IMR-90 (cell line): ENCODE measurements at regions not wholly inside any gene's neighbourhood (a gene's known extent, or its start where the extent isn't known, plus 50 kb on each side); places are given as distances from the start of the nearest gene placed in this dataset.

Source experiments
- ATAC-seq: fragments of 200-7000 bp; cut with Tn5 transposase; 2 replicates; pipeline ENCODE4 v1.9.1; 2020; ENCODE audit warnings: low read depth, mild to moderate bottlenecking, moderate library complexity
- BruUV-seq: library from RNA; stranded (reverse); fragments of 400-500 nt; replicated peaks from 2 replicates; lab custom pipeline; 2021; lab: Mats Ljungman, UMichigan
- CTCF ChIA-PET: fragments of 300-600 bp; formaldehyde crosslinking; extraction: SDS; loops from one replicate; lab custom pipeline; 2021; ENCODE audit warnings: antibody characterized with exemption; lab: Yijun Ruan, JAX
- POLR2A ChIA-PET: fragments of 300-600 bp; sonication (Branson Sonifier 250); formaldehyde crosslinking; loops from one replicate; lab custom pipeline; 2022; ENCODE audit warnings: antibody characterized with exemption; ENCODE audit not compliant: unreplicated experiment; lab: Charles Lee
- DNase-seq: peaks from one replicate; pipeline ENCODE4 v3.0.0; 2013
- H2AFZ ChIP-seq: replicated peaks from 2 replicates; pipeline ENCODE3; 2013; ENCODE audit warnings: low read length, mild to moderate bottlenecking; ENCODE audit not compliant: poor library complexity
- H2AK5ac ChIP-seq: 2 replicates; pipeline ENCODE4 v1.6.1; 2013; ENCODE audit warnings: low read depth, low read length, inconsistent platforms
- H2AK9ac ChIP-seq: replicated peaks from 2 replicates; pipeline ENCODE3; 2013; ENCODE audit warnings: mild to moderate bottlenecking, low read depth, low read length, moderate library complexity; ENCODE audit not compliant: poor library complexity
- H2BK120ac ChIP-seq: 2 replicates; pipeline ENCODE4 v1.6.1; 2013; ENCODE audit warnings: low read depth, low read length, inconsistent platforms
- H2BK15ac ChIP-seq: 3 replicates; pipeline ENCODE4 v1.6.1; 2013; ENCODE audit warnings: low read depth, low read length, inconsistent platforms
- H2BK20ac ChIP-seq: 2 replicates; pipeline ENCODE4 v1.6.1; 2013; ENCODE audit warnings: low read depth, mild to moderate bottlenecking, inconsistent platforms, low read length, moderate library complexity
- H2BK5ac ChIP-seq: 2 replicates; pipeline ENCODE4 v1.6.1; 2013; ENCODE audit warnings: mild to moderate bottlenecking, low read depth, low read length, inconsistent platforms; ENCODE audit not compliant: poor library complexity, severe bottlenecking
- H3K14ac ChIP-seq: replicated peaks from 2 replicates; pipeline ENCODE4 v1.6.1; 2013; ENCODE audit warnings: low read depth, low read length, inconsistent platforms
- H3K18ac ChIP-seq: 2 replicates; pipeline ENCODE4 v1.6.1; 2013; ENCODE audit warnings: low read depth, low read length, control low read depth
- H3K23ac ChIP-seq: 2 replicates; pipeline ENCODE4 v1.6.1; 2013; ENCODE audit warnings: low read depth, low read length, inconsistent platforms
- H3K27ac ChIP-seq: 2 replicates; pipeline ENCODE4 v1.5.1; 2013; ENCODE audit warnings: mild to moderate bottlenecking, control low read depth, low read length; ENCODE audit not compliant: insufficient read depth
- H3K27me3 ChIP-seq: 2 replicates; pipeline ENCODE4 v1.6.1; 2013; ENCODE audit warnings: low read length; ENCODE audit not compliant: control insufficient read depth, insufficient read depth
- H3K36me3 ChIP-seq: 2 replicates; pipeline ENCODE4 v1.6.1; 2013; ENCODE audit warnings: low read length, mixed read lengths; ENCODE audit not compliant: control insufficient read depth, insufficient read depth
- H3K4ac ChIP-seq: 2 replicates; pipeline ENCODE4 v1.6.1; 2013; ENCODE audit warnings: low read depth, low read length, inconsistent platforms
- H3K4me1 ChIP-seq: 2 replicates; pipeline ENCODE4 v1.6.1; 2013; ENCODE audit warnings: low read length, mixed read lengths; ENCODE audit not compliant: control insufficient read depth, insufficient read depth
- H3K4me2 ChIP-seq: 2 replicates; pipeline ENCODE4 v1.6.1; 2013; ENCODE audit warnings: low read depth, mild to moderate bottlenecking, control low read depth, low read length, moderate library complexity
- H3K4me3 ChIP-seq: 2 replicates; pipeline ENCODE4 v1.5.1; 2013; ENCODE audit warnings: low read depth, mild to moderate bottlenecking, control low read depth, low read length, moderate library complexity; ENCODE audit not compliant: insufficient read depth
- H3K56ac ChIP-seq: 2 replicates; pipeline ENCODE4 v1.6.1; 2013; ENCODE audit warnings: low read length, inconsistent platforms; ENCODE audit not compliant: insufficient read depth; ENCODE audit errors: extremely low read depth
- H3K79me1 ChIP-seq, 2 experiments: 2 replicates each; pipeline ENCODE4 v1.6.1; 2013; ENCODE audit warnings: low read length in 2 of 2, inconsistent platforms in 1 of 2, low read depth in 1 of 2
- H3K9ac ChIP-seq: 2 replicates; pipeline ENCODE4 v1.6.1; 2013; ENCODE audit warnings: low read depth, low read length, control low read depth
- H3K9me1 ChIP-seq: 2 replicates; pipeline ENCODE4 v1.6.1; 2013; ENCODE audit warnings: low read length, inconsistent platforms; ENCODE audit not compliant: insufficient read depth
- H3K9me3 ChIP-seq: 2 replicates; pipeline ENCODE4 v1.6.1; 2013; ENCODE audit warnings: low read length; ENCODE audit not compliant: control insufficient read depth, insufficient read depth
- H4K20me1 ChIP-seq: 2 replicates; pipeline ENCODE4 v1.6.1; 2013; ENCODE audit warnings: low read length, inconsistent platforms; ENCODE audit not compliant: insufficient read depth
- H4K5ac ChIP-seq: 2 replicates; pipeline ENCODE4 v1.6.1; 2013; ENCODE audit warnings: mild to moderate bottlenecking, low read depth, low read length, control low read depth
- H4K8ac ChIP-seq, 2 experiments: 2 replicates each; pipeline ENCODE4 v1.6.1; 2013; ENCODE audit warnings: low read depth in 2 of 2, low read length in 2 of 2, control low read depth in 1 of 2, inconsistent platforms in 1 of 2
- H4K91ac ChIP-seq: 2 replicates; pipeline ENCODE4 v1.6.1; 2013; ENCODE audit warnings: low read depth, low read length, inconsistent platforms; ENCODE audit not compliant: insufficient read depth
- BHLHE40 ChIP-seq: fragments of 150-350 bp; IDR thresholded peaks from 2 replicates; pipeline ENCODE4 v1.6.1; 2016; ENCODE audit warnings: mild to moderate bottlenecking, low read depth, low read length
- CEBPB ChIP-seq: IDR thresholded peaks from 2 replicates; pipeline ENCODE4 v1.6.1; 2012; ENCODE audit warnings: low read depth, low read length, improper control_type of control experiment
- CHD1 ChIP-seq: IDR thresholded peaks from 2 replicates; pipeline ENCODE4 v1.6.1; 2012; ENCODE audit warnings: low read depth, low read length, improper control_type of control experiment
- FOS ChIP-seq: fragments of 150-350 bp; IDR thresholded peaks from 2 replicates; pipeline ENCODE4 v1.6.1; 2016; ENCODE audit warnings: low read depth, low read length
- MAFK ChIP-seq: IDR thresholded peaks from 2 replicates; pipeline ENCODE4 v1.6.1; 2012; ENCODE audit warnings: low read depth, low read length, improper control_type of control experiment
- MAZ ChIP-seq: IDR thresholded peaks from 2 replicates; pipeline ENCODE4 v1.6.1; 2012; ENCODE audit warnings: low read depth, mild to moderate bottlenecking, low read length, improper control_type of control experiment, moderate library complexity, borderline replicate concordance
- MXI1 ChIP-seq: IDR thresholded peaks from 2 replicates; pipeline ENCODE4 v1.6.1; 2012; ENCODE audit warnings: low read depth, mild to moderate bottlenecking, low read length, moderate library complexity, borderline replicate concordance
- NFE2L2 ChIP-seq: fragments of 150-350 bp; IDR thresholded peaks from 2 replicates; pipeline ENCODE4 v1.6.1; 2016; ENCODE audit warnings: low read depth, mild to moderate bottlenecking, low read length
- POLR2A ChIP-seq: IDR thresholded peaks from 2 replicates; pipeline ENCODE4 v1.6.1; 2012; ENCODE audit warnings: mild to moderate bottlenecking, low read depth, low read length
- RAD21 ChIP-seq: IDR thresholded peaks from 2 replicates; pipeline ENCODE4 v1.6.1; 2012; ENCODE audit warnings: low read length, improper control_type of control experiment
- RCOR1 ChIP-seq: IDR thresholded peaks from 2 replicates; pipeline ENCODE4 v1.6.1; 2012; ENCODE audit warnings: mild to moderate bottlenecking, low read length, improper control_type of control experiment; ENCODE audit not compliant: insufficient replicate concordance
- RFX5 ChIP-seq: IDR thresholded peaks from 2 replicates; pipeline ENCODE4 v1.8.0; 2012; ENCODE audit warnings: low read depth, mild to moderate bottlenecking, low read length, moderate library complexity
- SMC3 ChIP-seq: fragments of 150-350 bp; IDR thresholded peaks from 2 replicates; pipeline ENCODE4 v1.6.1; 2016; ENCODE audit warnings: low read depth, mild to moderate bottlenecking, antibody characterized with exemption, low read length, moderate library complexity
- WGBS, 2 experiments: methylation state at CpG; one replicate each; pipeline versions ENCODE4 v1.1.5 to v1.1.7; 2013; ENCODE audit warnings: missing lambda C conversion rate in 2 of 2; ENCODE audit not compliant: insufficient read length in 1 of 2; ENCODE audit errors: extremely low coverage in 2 of 2; 5-methylcytosine and 5-hydroxymethylcytosine counted together
- dilution Hi-C: fragments of 300-500 bp; cut with HindIII; formaldehyde crosslinking; loops from one replicate; pipeline ENCODE4 v1.14.3; 2018; ENCODE audit warnings: low sequenced_read_pairs; ENCODE audit not compliant: unreplicated experiment
- in situ Hi-C: fragments of 300-500 bp; cut with MboI; formaldehyde crosslinking; loops from 3 replicates; pipeline ENCODE4 v1.14.3; 2019; ENCODE audit warnings: low sequenced_read_pairs, inconsistent platforms, mixed read lengths
- intact Hi-C: fragments of 100-400 bp; cut with micrococcal nuclease; formaldehyde crosslinking; loops from 2 replicates; pipeline ENCODE4 v1.10.0; 2022
- TF ChIP-seq, protein P1 (sequence below): fragments of 150-350 bp; IDR thresholded peaks from 2 replicates; pipeline ENCODE4 v1.6.1; 2017; ENCODE audit warnings: mild to moderate bottlenecking, antibody characterized with exemption, low read length, low read depth
- TF ChIP-seq, protein P2 (sequence below): conservative IDR thresholded peaks from 2 replicates; pipeline ENCODE4 v1.5.1; 2012; ENCODE audit warnings: mild to moderate bottlenecking, low read depth, low read length, improper control_type of control experiment
- TF ChIP-seq, protein P3 (sequence below): fragments of 150-350 bp; IDR thresholded peaks from 2 replicates; pipeline ENCODE4 v1.6.1; 2016; ENCODE audit warnings: low read depth, mild to moderate bottlenecking, low read length, moderate library complexity, borderline replicate concordance

DNA sequence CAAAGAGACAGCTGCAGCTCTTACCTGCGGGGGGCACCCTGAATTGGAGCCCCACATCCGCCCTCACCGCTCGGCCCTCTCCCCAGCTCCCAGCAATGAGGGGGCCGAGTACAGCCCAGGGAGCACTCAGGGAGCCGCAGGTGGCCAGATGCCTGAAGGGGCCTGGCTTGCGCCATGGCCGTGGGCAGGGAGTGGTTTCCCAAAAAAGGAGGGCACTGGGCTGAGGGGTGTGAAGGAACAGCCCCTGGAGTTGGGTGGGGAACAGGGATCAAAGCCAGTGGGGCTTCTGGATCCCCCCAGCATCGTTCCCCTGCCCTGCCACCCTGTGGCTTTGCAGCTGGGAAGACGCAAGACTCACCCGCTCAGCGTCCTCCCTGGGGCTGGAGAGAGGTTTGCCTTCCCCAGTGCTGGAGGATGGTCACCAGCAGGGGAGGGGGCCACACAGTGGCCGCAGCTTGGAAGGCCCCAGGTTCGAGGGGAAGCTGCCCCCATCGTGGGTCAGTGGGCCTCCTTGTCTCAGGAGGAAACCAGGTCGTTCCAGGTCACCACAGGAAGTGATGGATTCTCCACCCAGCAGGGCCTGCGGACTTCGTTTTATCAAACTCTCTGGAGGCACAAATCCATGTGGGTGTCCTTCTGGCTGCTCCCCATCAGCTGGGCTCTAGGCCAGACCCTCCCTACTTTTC is 68.2 kb upstream of the HPCAL1 start:
- Histone ChIP-seq H2AK9ac (no peak overlapping the region), H3K27ac (no peak overlapping the region), H3K23ac (no peak overlapping the region), H2BK5ac (no peak overlapping the region), H3K27me3 (peaks cover 34% of the 10 kb centered on the region), H3K4me1 (no peaks in the 10 kb centered on the region), H3K9ac (no peak overlapping the region), H3K9me3 (no peaks in the 10 kb centered on the region), H3K79me1 (no peaks in the 10 kb centered on the region), H3K9me1 (peaks cover 9% of the 10 kb centered on the region; the same call in 1 of the 2 replicates), H2AK5ac (no peak overlapping the region), H3K14ac (no peak overlapping the region), H2AFZ (no peak overlapping the region), H2BK15ac (no peak overlapping the region), H2BK120ac (no peak overlapping the region), H3K4me3 (no peak overlapping the region), H3K18ac (no peak overlapping the region), H4K20me1 (no peaks in the 10 kb centered on the region), H3K56ac (no peak overlapping the region), H2BK20ac (no peak overlapping the region), H3K4me2 (no peak overlapping the region), H3K4ac (no peak overlapping the region), H4K91ac (no peak overlapping the region), H4K8ac (no peak overlapping the region), H4K5ac (no peak overlapping the region), H3K36me3 (no peaks in the 10 kb centered on the region)
- BruUV-seq = no TSS peak
- no peak for DNase-seq
- intact Hi-C loops = no loop called here
- in situ Hi-C loops = no loop called here
- dilution Hi-C loops = no loop called here
- TF ChIP-seq, protein P1, sequence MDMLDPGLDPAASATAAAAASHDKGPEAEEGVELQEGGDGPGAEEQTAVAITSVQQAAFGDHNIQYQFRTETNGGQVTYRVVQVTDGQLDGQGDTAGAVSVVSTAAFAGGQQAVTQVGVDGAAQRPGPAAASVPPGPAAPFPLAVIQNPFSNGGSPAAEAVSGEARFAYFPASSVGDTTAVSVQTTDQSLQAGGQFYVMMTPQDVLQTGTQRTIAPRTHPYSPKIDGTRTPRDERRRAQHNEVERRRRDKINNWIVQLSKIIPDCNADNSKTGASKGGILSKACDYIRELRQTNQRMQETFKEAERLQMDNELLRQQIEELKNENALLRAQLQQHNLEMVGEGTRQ = no peak
- TF ChIP-seq FOS (no peak), CEBPB (no peak), POLR2A (no peak), RCOR1 (no peak), BHLHE40 (no peak), CHD1 (no peak), SMC3 (no peak), MXI1 (no peak), RFX5 (no peak), MAFK (no peak), NFE2L2 (no peak), RAD21 (no peak), MAZ (no peak)
- TF ChIP-seq, protein P2, sequence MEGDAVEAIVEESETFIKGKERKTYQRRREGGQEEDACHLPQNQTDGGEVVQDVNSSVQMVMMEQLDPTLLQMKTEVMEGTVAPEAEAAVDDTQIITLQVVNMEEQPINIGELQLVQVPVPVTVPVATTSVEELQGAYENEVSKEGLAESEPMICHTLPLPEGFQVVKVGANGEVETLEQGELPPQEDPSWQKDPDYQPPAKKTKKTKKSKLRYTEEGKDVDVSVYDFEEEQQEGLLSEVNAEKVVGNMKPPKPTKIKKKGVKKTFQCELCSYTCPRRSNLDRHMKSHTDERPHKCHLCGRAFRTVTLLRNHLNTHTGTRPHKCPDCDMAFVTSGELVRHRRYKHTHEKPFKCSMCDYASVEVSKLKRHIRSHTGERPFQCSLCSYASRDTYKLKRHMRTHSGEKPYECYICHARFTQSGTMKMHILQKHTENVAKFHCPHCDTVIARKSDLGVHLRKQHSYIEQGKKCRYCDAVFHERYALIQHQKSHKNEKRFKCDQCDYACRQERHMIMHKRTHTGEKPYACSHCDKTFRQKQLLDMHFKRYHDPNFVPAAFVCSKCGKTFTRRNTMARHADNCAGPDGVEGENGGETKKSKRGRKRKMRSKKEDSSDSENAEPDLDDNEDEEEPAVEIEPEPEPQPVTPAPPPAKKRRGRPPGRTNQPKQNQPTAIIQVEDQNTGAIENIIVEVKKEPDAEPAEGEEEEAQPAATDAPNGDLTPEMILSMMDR = no peak
- TF ChIP-seq, protein P3, sequence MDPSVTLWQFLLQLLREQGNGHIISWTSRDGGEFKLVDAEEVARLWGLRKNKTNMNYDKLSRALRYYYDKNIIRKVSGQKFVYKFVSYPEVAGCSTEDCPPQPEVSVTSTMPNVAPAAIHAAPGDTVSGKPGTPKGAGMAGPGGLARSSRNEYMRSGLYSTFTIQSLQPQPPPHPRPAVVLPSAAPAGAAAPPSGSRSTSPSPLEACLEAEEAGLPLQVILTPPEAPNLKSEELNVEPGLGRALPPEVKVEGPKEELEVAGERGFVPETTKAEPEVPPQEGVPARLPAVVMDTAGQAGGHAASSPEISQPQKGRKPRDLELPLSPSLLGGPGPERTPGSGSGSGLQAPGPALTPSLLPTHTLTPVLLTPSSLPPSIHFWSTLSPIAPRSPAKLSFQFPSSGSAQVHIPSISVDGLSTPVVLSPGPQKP = no peak
- POLR2A ChIA-PET = no interaction called here
- 50% methylated on average over 10 of the region's 18 CpGs; no CpG with 5 or more reads in 1 of the 2 experiments for WGBS, 2 experiments
- CTCF ChIA-PET = no interaction called here
- ATAC-seq = no peak
